WTC11 (cell line): ENCODE measurements at regions not wholly inside any gene's neighbourhood (a gene's known extent, or its start where the extent isn't known, plus 50 kb on each side); places are given as distances from the start of the nearest gene placed in this dataset.

Experiments used
- ATAC-seq: fragments of 200-7000 bp; cut with Tn5 transposase; 2 replicates; pipeline ENCODE4 v1.10.0; 2021; ENCODE audit warnings: mild to moderate bottlenecking, moderate library complexity
- CTCF ChIA-PET: fragments of 300-600 bp; sonication (Branson Sonifier 250); formaldehyde crosslinking; loops from one replicate; lab custom pipeline; 2021; ENCODE audit warnings: antibody characterized with exemption; lab: Charles Lee
- POLR2A ChIA-PET: fragments of 350-600 bp; sonication (Branson Sonifier 250); formaldehyde crosslinking; loops from one replicate; lab custom pipeline; 2021; ENCODE audit warnings: antibody characterized with exemption; lab: Charles Lee
- DNase-seq: peaks from one replicate; pipeline ENCODE4 v3.0.0; 2021; ENCODE audit warnings: low spot score
- H3K27ac Mint-ChIP-seq: 2 replicates; pipeline ENCODE4 v1.8.0; 2021; ENCODE audit warnings: mixed read lengths
- H3K27me3 Mint-ChIP-seq: 2 replicates; pipeline ENCODE4 v1.8.0; 2021; ENCODE audit warnings: low read depth, mild to moderate bottlenecking, moderate library complexity, mixed read lengths
- H3K36me3 Mint-ChIP-seq: 2 replicates; pipeline ENCODE4 v1.8.0; 2021; ENCODE audit warnings: mixed read lengths
- H3K4me1 Mint-ChIP-seq: 2 replicates; pipeline ENCODE4 v1.8.0; 2022; ENCODE audit warnings: mixed read lengths
- H3K4me3 Mint-ChIP-seq: 2 replicates; pipeline ENCODE4 v1.8.0; 2021; ENCODE audit warnings: mild to moderate bottlenecking, moderate library complexity, mixed read lengths
- H3K9me3 Mint-ChIP-seq: 2 replicates; pipeline ENCODE4 v1.8.0; 2021; ENCODE audit warnings: mixed read lengths
- CREM ChIP-seq: sonication (generic); formaldehyde crosslinking; IDR thresholded peaks from 2 replicates; pipeline ENCODE4 v1.8.1; 2022; ENCODE audit warnings: mild to moderate bottlenecking, missing genetic modification reagents, moderate library complexity
- ESRRA ChIP-seq: sonication (generic); formaldehyde crosslinking; IDR thresholded peaks from 2 replicates; pipeline ENCODE4 v1.8.1; 2022; ENCODE audit warnings: mild to moderate bottlenecking, missing genetic modification reagents, borderline replicate concordance
- FOXJ3 ChIP-seq: sonication (generic); formaldehyde crosslinking; IDR thresholded peaks from 2 replicates; pipeline ENCODE4 v1.9.0; 2021; ENCODE audit warnings: missing genetic modification reagents, mild to moderate bottlenecking, borderline replicate concordance
- FOXK1 ChIP-seq: sonication (generic); formaldehyde crosslinking; IDR thresholded peaks from 2 replicates; pipeline ENCODE4 v1.8.0; 2022; ENCODE audit warnings: mild to moderate bottlenecking, moderate library complexity, missing genetic modification reagents
- FOXP1 ChIP-seq: sonication (generic); formaldehyde crosslinking; IDR thresholded peaks from 2 replicates; pipeline ENCODE4 v1.8.0; 2022; ENCODE audit warnings: missing genetic modification reagents, mild to moderate bottlenecking, moderate library complexity, borderline replicate concordance
- GTF2I ChIP-seq: fragments of 250-450 bp; sonication (Bioruptor Pico); conservative IDR thresholded peaks from 2 replicates; pipeline ENCODE4 v1.4.0; 2021; ENCODE audit warnings: mild to moderate bottlenecking
- MYBL2 ChIP-seq: sonication (generic); formaldehyde crosslinking; IDR thresholded peaks from 2 replicates; pipeline ENCODE4 v1.8.1; 2023; ENCODE audit warnings: mild to moderate bottlenecking, moderate library complexity, missing genetic modification reagents
- NFYB ChIP-seq: sonication (generic); formaldehyde crosslinking; conservative IDR thresholded peaks from 2 replicates; pipeline ENCODE4 v1.8.0; 2022; ENCODE audit warnings: low read depth, missing genetic modification reagents
- ZNF263 ChIP-seq: sonication (generic); formaldehyde crosslinking; IDR thresholded peaks from 2 replicates; pipeline ENCODE4 v1.8.1; 2022; ENCODE audit warnings: low read depth, mild to moderate bottlenecking, moderate library complexity, missing genetic modification reagents
- ZNF396 ChIP-seq: fragments of 250-450 bp; sonication (Bioruptor Pico); IDR thresholded peaks from 2 replicates; pipeline ENCODE4 v1.8.0; 2021; ENCODE audit warnings: mild to moderate bottlenecking, moderate library complexity, borderline replicate concordance
- ZNF671 ChIP-seq: fragments of 250-450 bp; sonication (Bioruptor Pico); IDR thresholded peaks from 2 replicates; pipeline ENCODE4 v1.8.0; 2021; ENCODE audit warnings: mild to moderate bottlenecking
- TF ChIP-seq, protein P1 (sequence below): sonication (generic); formaldehyde crosslinking; IDR thresholded peaks from 2 replicates; pipeline ENCODE4 v1.8.1; 2022; ENCODE audit warnings: low read depth, missing genetic modification reagents, borderline replicate concordance
- TF ChIP-seq, protein P2 (sequence below): sonication (generic); formaldehyde crosslinking; IDR thresholded peaks from 2 replicates; pipeline ENCODE4 v1.8.1; 2022; ENCODE audit warnings: mild to moderate bottlenecking, moderate library complexity, missing genetic modification reagents
- TF ChIP-seq, protein P3 (sequence below): sonication (generic); formaldehyde crosslinking; IDR thresholded peaks from 2 replicates; pipeline ENCODE4 v1.8.1; 2022; ENCODE audit warnings: missing genetic modification reagents, borderline replicate concordance
- TF ChIP-seq, protein P4 (sequence below): fragments of 250-450 bp; sonication (Bioruptor Pico); IDR thresholded peaks from 2 replicates; pipeline ENCODE4 v1.9.0; 2021; ENCODE audit warnings: mild to moderate bottlenecking, borderline replicate concordance
- TF ChIP-seq, protein P5 (sequence below): fragments of 250-450 bp; sonication (Bioruptor Pico); IDR thresholded peaks from 2 replicates; pipeline ENCODE4 v2.1.2; 2022; ENCODE audit warnings: mild to moderate bottlenecking, moderate library complexity
- TF ChIP-seq, protein P6 (sequence below): sonication (generic); formaldehyde crosslinking; IDR thresholded peaks from 2 replicates; pipeline ENCODE4 v1.8.1; 2023; ENCODE audit warnings: mild to moderate bottlenecking, missing genetic modification reagents, moderate library complexity
- TF ChIP-seq, protein P7 (sequence below): fragments of 250-450 bp; sonication (Bioruptor Pico); IDR thresholded peaks from 2 replicates; pipeline ENCODE4 v1.9.0; 2021; ENCODE audit warnings: moderate library complexity, mild to moderate bottlenecking, inconsistent platforms, borderline replicate concordance
- TF ChIP-seq, protein P8 (sequence below): sonication (generic); formaldehyde crosslinking; IDR thresholded peaks from 2 replicates; pipeline ENCODE4 v1.8.0; 2022; ENCODE audit warnings: mild to moderate bottlenecking, missing genetic modification reagents

DNA sequence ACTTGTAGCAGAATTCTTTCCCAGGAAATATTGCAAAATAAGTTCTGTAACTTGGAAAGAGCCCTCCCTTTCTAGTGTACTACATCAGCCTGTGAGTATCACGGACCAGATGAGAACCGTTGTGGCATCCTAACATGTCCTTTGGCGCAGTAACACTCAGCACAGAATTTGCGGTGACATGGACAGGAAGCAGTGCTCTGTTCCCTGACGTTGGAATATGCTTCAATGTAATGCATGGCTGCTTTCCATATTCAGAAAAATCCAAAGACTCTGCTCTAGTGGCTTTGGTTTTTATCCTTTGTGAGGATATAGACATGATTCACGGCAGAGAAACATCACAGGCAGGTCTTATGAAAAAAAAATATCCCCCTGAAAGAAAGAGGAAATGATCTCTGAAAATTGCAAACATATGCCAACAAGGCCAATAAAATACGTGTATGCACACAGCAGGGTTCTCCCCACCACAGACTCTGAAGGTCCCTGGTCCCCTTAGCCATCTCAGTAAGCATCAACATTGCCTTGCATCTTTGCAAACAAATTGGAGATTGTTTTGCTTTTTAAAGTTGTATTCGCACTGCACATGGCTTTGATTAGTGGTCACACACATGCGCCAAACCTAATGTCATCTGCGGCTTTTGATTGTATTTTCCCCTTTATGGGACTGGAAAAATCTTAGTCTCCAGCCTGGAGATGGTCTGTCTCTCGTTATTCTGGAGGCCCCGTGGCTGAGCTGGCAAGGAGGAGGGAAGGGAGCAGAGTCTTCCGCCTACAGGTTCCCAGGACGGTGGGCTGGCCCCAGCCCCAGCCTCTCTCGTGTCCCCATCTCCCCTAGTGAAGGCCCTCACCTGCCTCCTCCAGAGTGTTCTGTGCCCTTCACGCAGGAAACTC, 122.9 kb downstream of the COPS8 start (continued):
- TF ChIP-seq ZNF396 (no peak), FOXJ3 (CRISPR knock-in tag) (no peak), GTF2I (CRISPR knock-in tag) (no peak), CREM (no peak), FOXP1 (CRISPR knock-in tag) (no peak), ZNF671 (CRISPR knock-in tag) (no peak), ESRRA (CRISPR knock-in tag) (no peak), NFYB (CRISPR knock-in tag) (no peak), ZNF263 (no peak)
- TF ChIP-seq, protein P1, sequence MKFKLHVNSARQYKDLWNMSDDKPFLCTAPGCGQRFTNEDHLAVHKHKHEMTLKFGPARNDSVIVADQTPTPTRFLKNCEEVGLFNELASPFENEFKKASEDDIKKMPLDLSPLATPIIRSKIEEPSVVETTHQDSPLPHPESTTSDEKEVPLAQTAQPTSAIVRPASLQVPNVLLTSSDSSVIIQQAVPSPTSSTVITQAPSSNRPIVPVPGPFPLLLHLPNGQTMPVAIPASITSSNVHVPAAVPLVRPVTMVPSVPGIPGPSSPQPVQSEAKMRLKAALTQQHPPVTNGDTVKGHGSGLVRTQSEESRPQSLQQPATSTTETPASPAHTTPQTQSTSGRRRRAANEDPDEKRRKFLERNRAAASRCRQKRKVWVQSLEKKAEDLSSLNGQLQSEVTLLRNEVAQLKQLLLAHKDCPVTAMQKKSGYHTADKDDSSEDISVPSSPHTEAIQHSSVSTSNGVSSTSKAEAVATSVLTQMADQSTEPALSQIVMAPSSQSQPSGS = no peak
- TF ChIP-seq, protein P2, sequence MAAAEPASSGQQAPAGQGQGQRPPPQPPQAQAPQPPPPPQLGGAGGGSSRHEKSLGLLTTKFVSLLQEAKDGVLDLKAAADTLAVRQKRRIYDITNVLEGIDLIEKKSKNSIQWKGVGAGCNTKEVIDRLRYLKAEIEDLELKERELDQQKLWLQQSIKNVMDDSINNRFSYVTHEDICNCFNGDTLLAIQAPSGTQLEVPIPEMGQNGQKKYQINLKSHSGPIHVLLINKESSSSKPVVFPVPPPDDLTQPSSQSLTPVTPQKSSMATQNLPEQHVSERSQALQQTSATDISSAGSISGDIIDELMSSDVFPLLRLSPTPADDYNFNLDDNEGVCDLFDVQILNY (CRISPR knock-in tag) = no peak

DNA sequence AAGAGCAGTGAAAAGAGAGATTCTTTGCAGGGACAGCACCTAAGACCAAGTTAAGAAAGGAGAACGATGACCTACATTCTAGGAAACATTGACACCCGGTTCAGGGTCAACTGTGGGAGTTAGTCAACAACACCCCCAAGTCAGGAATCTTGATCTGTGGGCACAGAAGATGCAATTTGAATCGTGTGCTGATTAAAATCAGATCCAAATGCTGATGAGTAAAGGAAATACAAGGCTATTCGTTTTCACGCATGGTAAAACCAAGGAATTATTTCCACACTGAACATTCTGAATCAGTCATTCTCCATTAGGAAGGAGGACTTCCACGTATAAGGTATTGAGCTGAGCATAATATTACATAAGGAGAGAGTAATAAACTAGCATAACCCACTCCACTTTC, 124.2 kb downstream of the COPS8 start:
- Mint-ChIP-seq H3K4me3 (no peak overlapping the region), H3K4me1 (peaks cover 36% of the 10 kb centered on the region), H3K27me3 (no peaks in the 10 kb centered on the region), H3K27ac (peak overlapping the region; percentile 35; the same call in 1 of the 2 replicates), H3K36me3 (no peaks in the 10 kb centered on the region), H3K9me3 (no peaks in the 10 kb centered on the region)
- DNase-seq = no peak
- ChIA-PET CTCF (no interaction called here), POLR2A (no interaction called here)
- ATAC-seq = no peak
- TF ChIP-seq, protein P3, sequence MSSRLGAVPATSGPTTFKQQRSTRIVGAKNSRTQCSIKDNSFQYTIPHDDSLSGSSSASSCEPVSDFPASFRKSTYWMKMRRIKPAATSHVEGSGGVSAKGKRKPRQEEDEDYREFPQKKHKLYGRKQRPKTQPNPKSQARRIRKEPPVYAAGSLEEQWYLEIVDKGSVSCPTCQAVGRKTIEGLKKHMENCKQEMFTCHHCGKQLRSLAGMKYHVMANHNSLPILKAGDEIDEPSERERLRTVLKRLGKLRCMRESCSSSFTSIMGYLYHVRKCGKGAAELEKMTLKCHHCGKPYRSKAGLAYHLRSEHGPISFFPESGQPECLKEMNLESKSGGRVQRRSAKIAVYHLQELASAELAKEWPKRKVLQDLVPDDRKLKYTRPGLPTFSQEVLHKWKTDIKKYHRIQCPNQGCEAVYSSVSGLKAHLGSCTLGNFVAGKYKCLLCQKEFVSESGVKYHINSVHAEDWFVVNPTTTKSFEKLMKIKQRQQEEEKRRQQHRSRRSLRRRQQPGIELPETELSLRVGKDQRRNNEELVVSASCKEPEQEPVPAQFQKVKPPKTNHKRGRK (CRISPR knock-in tag) = no peak
- TF ChIP-seq, protein P4, sequence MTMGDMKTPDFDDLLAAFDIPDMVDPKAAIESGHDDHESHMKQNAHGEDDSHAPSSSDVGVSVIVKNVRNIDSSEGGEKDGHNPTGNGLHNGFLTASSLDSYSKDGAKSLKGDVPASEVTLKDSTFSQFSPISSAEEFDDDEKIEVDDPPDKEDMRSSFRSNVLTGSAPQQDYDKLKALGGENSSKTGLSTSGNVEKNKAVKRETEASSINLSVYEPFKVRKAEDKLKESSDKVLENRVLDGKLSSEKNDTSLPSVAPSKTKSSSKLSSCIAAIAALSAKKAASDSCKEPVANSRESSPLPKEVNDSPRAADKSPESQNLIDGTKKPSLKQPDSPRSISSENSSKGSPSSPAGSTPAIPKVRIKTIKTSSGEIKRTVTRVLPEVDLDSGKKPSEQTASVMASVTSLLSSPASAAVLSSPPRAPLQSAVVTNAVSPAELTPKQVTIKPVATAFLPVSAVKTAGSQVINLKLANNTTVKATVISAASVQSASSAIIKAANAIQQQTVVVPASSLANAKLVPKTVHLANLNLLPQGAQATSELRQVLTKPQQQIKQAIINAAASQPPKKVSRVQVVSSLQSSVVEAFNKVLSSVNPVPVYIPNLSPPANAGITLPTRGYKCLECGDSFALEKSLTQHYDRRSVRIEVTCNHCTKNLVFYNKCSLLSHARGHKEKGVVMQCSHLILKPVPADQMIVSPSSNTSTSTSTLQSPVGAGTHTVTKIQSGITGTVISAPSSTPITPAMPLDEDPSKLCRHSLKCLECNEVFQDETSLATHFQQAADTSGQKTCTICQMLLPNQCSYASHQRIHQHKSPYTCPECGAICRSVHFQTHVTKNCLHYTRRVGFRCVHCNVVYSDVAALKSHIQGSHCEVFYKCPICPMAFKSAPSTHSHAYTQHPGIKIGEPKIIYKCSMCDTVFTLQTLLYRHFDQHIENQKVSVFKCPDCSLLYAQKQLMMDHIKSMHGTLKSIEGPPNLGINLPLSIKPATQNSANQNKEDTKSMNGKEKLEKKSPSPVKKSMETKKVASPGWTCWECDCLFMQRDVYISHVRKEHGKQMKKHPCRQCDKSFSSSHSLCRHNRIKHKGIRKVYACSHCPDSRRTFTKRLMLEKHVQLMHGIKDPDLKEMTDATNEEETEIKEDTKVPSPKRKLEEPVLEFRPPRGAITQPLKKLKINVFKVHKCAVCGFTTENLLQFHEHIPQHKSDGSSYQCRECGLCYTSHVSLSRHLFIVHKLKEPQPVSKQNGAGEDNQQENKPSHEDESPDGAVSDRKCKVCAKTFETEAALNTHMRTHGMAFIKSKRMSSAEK (CRISPR knock-in tag) = no peak

DNA sequence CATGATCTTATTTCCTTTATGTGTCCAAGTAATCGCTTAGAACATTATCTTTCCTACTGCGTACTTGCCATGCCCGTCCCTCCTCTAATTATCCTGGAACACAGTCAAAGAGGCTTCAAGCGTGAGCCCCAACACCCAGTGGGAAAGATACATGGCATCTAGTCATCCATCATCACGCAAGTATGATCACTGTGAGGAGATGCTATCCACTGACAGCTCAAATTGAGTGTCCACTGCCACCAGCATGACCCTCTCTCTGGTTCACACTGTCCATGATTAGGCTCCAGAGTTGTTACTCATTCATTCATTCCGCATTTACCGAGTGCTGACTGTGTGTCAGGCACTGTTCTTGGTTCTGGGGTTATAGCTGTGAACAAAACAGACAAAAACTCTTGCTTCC, 124.6 kb downstream of the COPS8 start:
- Mint-ChIP-seq H3K27ac (no peak overlapping the region; the same call in 1 of the 2 replicates), H3K36me3 (no peaks in the 10 kb centered on the region), H3K4me3 (no peak overlapping the region), H3K27me3 (no peaks in the 10 kb centered on the region), H3K9me3 (no peaks in the 10 kb centered on the region), H3K4me1 (peaks cover 32% of the 10 kb centered on the region)
- no peak for ATAC-seq
- ChIA-PET POLR2A (no interaction called here), CTCF (interaction anchor here (0.7 to 1.4 kb wide), 4 partner anchors 8 to 211 kb away, joined by 3 to 5 read pairs (median 3); no protein-coding TSS in a partner anchor)
- DNase-seq = no peak
- TF ChIP-seq, protein P5, sequence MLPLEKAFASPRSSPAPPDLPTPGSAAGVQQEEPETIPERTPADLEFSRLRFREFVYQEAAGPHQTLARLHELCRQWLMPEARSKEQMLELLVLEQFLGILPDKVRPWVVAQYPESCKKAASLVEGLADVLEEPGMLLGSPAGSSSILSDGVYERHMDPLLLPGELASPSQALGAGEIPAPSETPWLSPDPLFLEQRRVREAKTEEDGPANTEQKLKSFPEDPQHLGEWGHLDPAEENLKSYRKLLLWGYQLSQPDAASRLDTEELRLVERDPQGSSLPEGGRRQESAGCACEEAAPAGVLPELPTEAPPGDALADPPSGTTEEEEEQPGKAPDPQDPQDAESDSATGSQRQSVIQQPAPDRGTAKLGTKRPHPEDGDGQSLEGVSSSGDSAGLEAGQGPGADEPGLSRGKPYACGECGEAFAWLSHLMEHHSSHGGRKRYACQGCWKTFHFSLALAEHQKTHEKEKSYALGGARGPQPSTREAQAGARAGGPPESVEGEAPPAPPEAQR (CRISPR knock-in tag) = no peak
- TF ChIP-seq, protein P6, sequence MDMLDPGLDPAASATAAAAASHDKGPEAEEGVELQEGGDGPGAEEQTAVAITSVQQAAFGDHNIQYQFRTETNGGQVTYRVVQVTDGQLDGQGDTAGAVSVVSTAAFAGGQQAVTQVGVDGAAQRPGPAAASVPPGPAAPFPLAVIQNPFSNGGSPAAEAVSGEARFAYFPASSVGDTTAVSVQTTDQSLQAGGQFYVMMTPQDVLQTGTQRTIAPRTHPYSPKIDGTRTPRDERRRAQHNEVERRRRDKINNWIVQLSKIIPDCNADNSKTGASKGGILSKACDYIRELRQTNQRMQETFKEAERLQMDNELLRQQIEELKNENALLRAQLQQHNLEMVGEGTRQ (CRISPR knock-in tag) = no peak
- TF ChIP-seq FOXK1 (no peak), MYBL2 (CRISPR knock-in tag) (no peak)
- TF ChIP-seq, protein P7, sequence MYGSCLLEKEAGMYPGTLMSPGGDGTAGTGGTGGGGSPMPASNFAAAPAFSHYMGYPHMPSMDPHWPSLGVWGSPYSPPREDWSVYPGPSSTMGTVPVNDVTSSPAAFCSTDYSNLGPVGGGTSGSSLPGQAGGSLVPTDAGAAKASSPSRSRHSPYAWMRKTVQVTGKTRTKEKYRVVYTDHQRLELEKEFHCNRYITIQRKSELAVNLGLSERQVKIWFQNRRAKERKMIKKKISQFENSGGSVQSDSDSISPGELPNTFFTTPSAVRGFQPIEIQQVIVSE (CRISPR knock-in tag) = no peak
- TF ChIP-seq, protein P8, sequence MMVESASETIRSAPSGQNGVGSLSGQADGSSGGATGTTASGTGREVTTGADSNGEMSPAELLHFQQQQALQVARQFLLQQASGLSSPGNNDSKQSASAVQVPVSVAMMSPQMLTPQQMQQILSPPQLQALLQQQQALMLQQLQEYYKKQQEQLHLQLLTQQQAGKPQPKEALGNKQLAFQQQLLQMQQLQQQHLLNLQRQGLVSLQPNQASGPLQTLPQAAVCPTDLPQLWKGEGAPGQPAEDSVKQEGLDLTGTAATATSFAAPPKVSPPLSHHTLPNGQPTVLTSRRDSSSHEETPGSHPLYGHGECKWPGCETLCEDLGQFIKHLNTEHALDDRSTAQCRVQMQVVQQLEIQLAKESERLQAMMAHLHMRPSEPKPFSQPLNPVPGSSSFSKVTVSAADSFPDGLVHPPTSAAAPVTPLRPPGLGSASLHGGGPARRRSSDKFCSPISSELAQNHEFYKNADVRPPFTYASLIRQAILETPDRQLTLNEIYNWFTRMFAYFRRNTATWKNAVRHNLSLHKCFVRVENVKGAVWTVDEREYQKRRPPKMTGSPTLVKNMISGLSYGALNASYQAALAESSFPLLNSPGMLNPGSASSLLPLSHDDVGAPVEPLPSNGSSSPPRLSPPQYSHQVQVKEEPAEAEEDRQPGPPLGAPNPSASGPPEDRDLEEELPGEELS = no peak
